Thyroid gland (tissue), 4 donors: ENCODE measurements at regions not wholly inside any gene's neighbourhood (a gene's known extent, or its start where the extent isn't known, plus 50 kb on each side); places are given as distances from the start of the nearest gene placed in this dataset.
"Not testable (repeated sequence)": the region's sequence is repeated elsewhere in the genome, so short reads cannot be mapped to it uniquely, and the experiment has no call there.

Experiments
- DNase-seq, 2 donors: peaks; one replicate each; pipeline ENCODE4 v3.0.0-alpha.2; 2019
- H3K27ac ChIP-seq, 3 donors: fragments of 200-600 bp; sonication (generic); 1 replicate in 2 of 3; 2 replicates in 1 of 3; pipeline ENCODE4 v1.5.1; 2016 to 2019; ENCODE audit warnings: mild to moderate bottlenecking in 1 of 3, moderate library complexity in 1 of 3
- H3K27me3 ChIP-seq: fragments of 200-600 bp; sonication (generic); one replicate; pipeline ENCODE4 v1.5.1; 2019
- H3K36me3 ChIP-seq, 2 donors: fragments of 200-600 bp; sonication (generic); one replicate each; pipeline ENCODE4 v1.5.1; 2016 to 2019
- H3K4me1 ChIP-seq, 2 donors: fragments of 200-600 bp; sonication (generic); one replicate each; pipeline ENCODE4 v1.5.1; 2017 to 2019
- H3K4me3 ChIP-seq, 3 donors: fragments of 200-600 bp; sonication (generic); replicated peaks in 1 of 3; 1 replicate in 2 of 3; 2 replicates in 1 of 3; pipeline ENCODE4 v1.5.1; 2016; ENCODE audit warnings: mild to moderate bottlenecking in 1 of 3
- H3K9me3 ChIP-seq: fragments of 200-600 bp; sonication (generic); one replicate; pipeline ENCODE4 v1.5.1; 2017
- CTCF ChIP-seq, 6 experiments: fragments of 200-600 bp in 3 of 6; fragments of 450-650 bp in 3 of 6; sonication (generic) in 3 of 6; IDR thresholded peaks; one replicate each; pipeline ENCODE4 v1.5.1; 2016 to 2019; ENCODE audit warnings: antibody characterized with exemption in 6 of 6, mild to moderate bottlenecking in 2 of 6, inconsistent platforms in 1 of 6, moderate library complexity in 1 of 6
- POLR2A ChIP-seq, 2 donors: fragments of 450-650 bp; IDR thresholded peaks; one replicate each; pipeline ENCODE4 v1.6.1; 2017; ENCODE audit warnings: antibody characterized with exemption in 2 of 2, mild to moderate bottlenecking in 2 of 2, moderate library complexity in 1 of 2
- WGBS, 2 donors: methylation state at CpG; one replicate each; pipeline ENCODE4 v1.1.5; 2017; 5-methylcytosine and 5-hydroxymethylcytosine counted together
- intact Hi-C: fragments of 100-400 bp; cut with DNase I; formaldehyde crosslinking; loops from one replicate; pipeline ENCODE4 v1.15.1; 2023

GRCh38 chr3:66831931-66832330 is 166.2 kb upstream of the KBTBD8 start:
- 88 to 95% methylated on average over 1 of the region's 1 CpG for WGBS, 2 donors
- no peaks in the 10 kb centered on the region for H3K9me3 ChIP-seq
- intact Hi-C loops: no loop called here
- H3K36me3 ChIP-seq: no peaks in the 10 kb centered on the region
- no peak overlapping the region for H3K4me3 ChIP-seq
- no peaks in the 10 kb centered on the region for H3K4me1 ChIP-seq
- TF ChIP-seq POLR2A (IDR thresholded peaks at IDR 0.05) (no peak), CTCF (IDR thresholded peaks at IDR 0.05) (no peak)
- DNase-seq: no peak
- no peaks in the 10 kb centered on the region for H3K27me3 ChIP-seq
- no peak overlapping the region for H3K27ac ChIP-seq

GRCh38 chr3:66836363-66837152 is 161.5 kb upstream of the KBTBD8 start:
- Histone ChIP-seq H3K27ac (no peak overlapping the region), H3K9me3 (no peaks in the 10 kb centered on the region), H3K4me3 (no peak overlapping the region), H3K36me3 (no peaks in the 10 kb centered on the region), H3K4me1 (no peaks in the 10 kb centered on the region), H3K27me3 (no peaks in the 10 kb centered on the region)
- no peak for DNase-seq
- WGBS, 2 donors: 81% methylated on average over 5 of the region's 5 CpGs
- intact Hi-C loops: no loop called here
- TF ChIP-seq CTCF (IDR thresholded peaks at IDR 0.05) (no peak), POLR2A (IDR thresholded peaks at IDR 0.05) (no peak)

DNA sequence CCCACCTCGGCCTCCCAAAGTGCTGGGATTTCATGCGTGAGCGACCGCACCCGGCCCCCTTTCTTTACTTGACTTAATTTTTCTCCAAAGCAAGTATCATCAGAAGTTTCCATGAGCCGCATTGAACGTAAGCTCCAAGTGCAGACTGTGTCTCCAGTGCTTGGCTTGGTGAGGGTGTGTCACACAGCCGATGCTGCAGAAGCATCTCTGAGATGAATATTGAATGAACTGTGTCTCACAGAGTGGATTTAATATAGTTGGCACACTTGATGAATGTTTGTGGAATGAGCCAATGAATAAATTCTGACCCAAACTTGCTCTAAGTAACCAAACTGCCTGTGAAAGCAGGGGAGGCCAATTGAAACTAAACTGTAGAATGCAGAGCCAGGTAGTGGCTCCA is 159.4 kb upstream of the KBTBD8 start:
- 95% methylated on average over 8 of the region's 8 CpGs for WGBS, 2 donors
- H3K9me3 ChIP-seq: no peaks in the 10 kb centered on the region
- intact Hi-C loops: no loop called here
- no peak overlapping the region for H3K27ac ChIP-seq
- no peaks in the 10 kb centered on the region for H3K27me3 ChIP-seq
- H3K36me3 ChIP-seq: no peaks in the 10 kb centered on the region
- TF ChIP-seq POLR2A (IDR thresholded peaks at IDR 0.05) (no peak), CTCF (IDR thresholded peaks at IDR 0.05) (no peak)
- no peak for DNase-seq
- no peak overlapping the region for H3K4me3 ChIP-seq
- H3K4me1 ChIP-seq: no peaks in the 10 kb centered on the region

- no peak for DNase-seq
- H3K4me1 ChIP-seq: no peaks in the 10 kb centered on the region
- no peak overlapping the region for H3K4me3 ChIP-seq
- no peaks in the 10 kb centered on the region for H3K27me3 ChIP-seq
- intact Hi-C loops: no loop called here
- WGBS, 2 donors: 85 to 92% methylated on average over 6 of the region's 6 CpGs
- no peaks in the 10 kb centered on the region for H3K36me3 ChIP-seq
- no peak overlapping the region for H3K27ac ChIP-seq
- no peaks in the 10 kb centered on the region for H3K9me3 ChIP-seq
- TF ChIP-seq CTCF (IDR thresholded peaks at IDR 0.05): no peak
- no peak for TF ChIP-seq POLR2A (IDR thresholded peaks at IDR 0.05)
Measured at GRCh38 chr3:66839508-66839907, 158.6 kb upstream of the KBTBD8 start.

DNA sequence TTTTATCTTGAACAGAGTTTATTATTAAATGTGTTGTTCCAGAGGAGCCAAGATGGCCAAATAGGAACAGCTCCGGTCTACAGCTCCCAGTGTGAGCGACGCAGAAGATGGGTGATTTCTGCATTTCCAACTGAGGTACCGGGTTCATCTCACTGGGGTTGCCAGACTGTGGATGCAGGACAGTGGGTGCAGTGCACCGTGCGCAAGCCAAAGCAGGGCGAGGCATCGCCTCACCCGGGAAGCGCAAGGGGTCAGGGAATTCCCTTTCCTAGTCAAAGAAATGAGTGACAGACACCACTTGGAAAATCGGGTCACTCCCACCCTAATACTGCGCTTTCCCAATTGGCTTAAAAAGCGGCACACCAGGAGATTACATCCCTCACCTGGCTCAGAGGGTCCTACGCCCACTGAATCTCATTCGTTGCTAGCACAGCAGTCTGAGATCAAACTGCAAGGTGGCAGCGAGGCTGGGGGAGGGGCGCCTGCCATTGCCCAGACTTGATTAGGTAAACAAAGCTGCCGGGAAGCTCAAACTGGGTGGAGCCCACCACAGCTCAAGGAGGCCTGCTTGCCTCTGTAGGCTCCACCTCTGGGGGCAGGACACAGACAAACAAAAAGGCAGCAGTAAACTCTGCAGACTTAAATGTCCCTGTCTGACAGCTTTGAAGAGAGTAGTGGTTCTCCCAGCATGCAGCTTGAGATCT is 155.2 kb upstream of the KBTBD8 start:
- DNase-seq: not testable (repeated sequence)

More for the DNA sequence above, 155.2 kb upstream of the KBTBD8 start:
- intact Hi-C loops, H3K4me1 ChIP-seq, H3K27ac ChIP-seq, H3K27me3 ChIP-seq, H3K36me3 ChIP-seq, H3K9me3 ChIP-seq, H3K4me3 ChIP-seq: not testable (repeated sequence)
- 88% methylated on average over 17 to 18 of the region's 18 CpGs for WGBS, 2 donors
